ENCODE measurements at regions not wholly inside any gene's neighbourhood (a gene's known extent, or its start where the extent isn't known, plus 50 kb on each side); places are given as distances from the start of the nearest gene placed in this dataset.

- no peak overlapping the region for H3K4me3 Mint-ChIP-seq
- H3K27me3 Mint-ChIP-seq (ENCODE audit: low read depth): no peaks in the 10 kb centered on the region
- peaks cover 49% of the 10 kb centered on the region for H3K9me3 Mint-ChIP-seq
- no peak overlapping the region for H3K27ac Mint-ChIP-seq
- H3K36me3 Mint-ChIP-seq (ENCODE audit: low read depth): peaks cover 8% of the 10 kb centered on the region
- H3K4me1 Mint-ChIP-seq: no peaks in the 10 kb centered on the region
- TF ChIP-seq CTCF (IDR thresholded peaks at IDR 0.05; ENCODE audit: unreplicated experiment in 3 of 3): no peak
Observed at GRCh38 chr2:77834360-77835002, 312.3 kb upstream of the LRRTM4 start.

GRCh38 chr2:77838441-77838840, 316.3 kb upstream of the LRRTM4 start:
- Mint-ChIP-seq H3K9me3 (peaks cover 34% of the 10 kb centered on the region), H3K27me3 (ENCODE audit: low read depth) (no peaks in the 10 kb centered on the region), H3K4me1 (no peaks in the 10 kb centered on the region), H3K4me3 (no peak overlapping the region), H3K36me3 (ENCODE audit: low read depth) (peaks cover 8% of the 10 kb centered on the region), H3K27ac (peak overlapping the region; percentile 88 to 94 (median 91))
- no peak for TF ChIP-seq CTCF (IDR thresholded peaks at IDR 0.05; ENCODE audit: unreplicated experiment in 3 of 3)

- no peak for TF ChIP-seq CTCF (IDR thresholded peaks at IDR 0.05; ENCODE audit: unreplicated experiment in 3 of 3)
- peak overlapping the region; percentile 88 to 94 (median 91) for H3K27ac Mint-ChIP-seq
Observed at GRCh38 chr2:77839102-77839501, 316.9 kb upstream of the LRRTM4 start.

GRCh38 chr2:77862120-77862519, 339.9 kb upstream of the LRRTM4 start:
- Mint-ChIP-seq H3K36me3 (ENCODE audit: low read depth) (no peaks in the 10 kb centered on the region), H3K27me3 (ENCODE audit: low read depth) (no peaks in the 10 kb centered on the region), H3K27ac (no peak overlapping the region), H3K4me3 (no peak overlapping the region), H3K9me3 (peaks cover 2% of the 10 kb centered on the region), H3K4me1 (no peaks in the 10 kb centered on the region)
- no peak for TF ChIP-seq CTCF (IDR thresholded peaks at IDR 0.05; ENCODE audit: unreplicated experiment in 3 of 3)

More at GRCh38 chr2:77839102-77839501, 316.9 kb upstream of the LRRTM4 start:
- Mint-ChIP-seq H3K36me3 (ENCODE audit: low read depth) (peaks cover 8% of the 10 kb centered on the region), H3K4me3 (no peak overlapping the region), H3K4me1 (no peaks in the 10 kb centered on the region), H3K9me3 (peaks cover 32% of the 10 kb centered on the region), H3K27me3 (ENCODE audit: low read depth) (no peaks in the 10 kb centered on the region)

- Mint-ChIP-seq H3K9me3 (no peaks in the 10 kb centered on the region), H3K36me3 (ENCODE audit: low read depth) (no peaks in the 10 kb centered on the region), H3K27me3 (ENCODE audit: low read depth) (no peaks in the 10 kb centered on the region), H3K27ac (no peak overlapping the region), H3K4me1 (no peaks in the 10 kb centered on the region), H3K4me3 (no peak overlapping the region)
- TF ChIP-seq CTCF (IDR thresholded peaks at IDR 0.05; ENCODE audit: unreplicated experiment in 3 of 3): no peak
Observed at GRCh38 chr2:77864426-77864825, 342.2 kb upstream of the LRRTM4 start.

- Mint-ChIP-seq H3K9me3 (no peaks in the 10 kb centered on the region), H3K27me3 (ENCODE audit: low read depth) (no peaks in the 10 kb centered on the region), H3K4me1 (no peaks in the 10 kb centered on the region), H3K27ac (no peak overlapping the region), H3K36me3 (ENCODE audit: low read depth) (no peaks in the 10 kb centered on the region), H3K4me3 (no peak overlapping the region)
- no peak for TF ChIP-seq CTCF (IDR thresholded peaks at IDR 0.05; ENCODE audit: unreplicated experiment in 3 of 3)
Observed at GRCh38 chr2:77866661-77867060, 344.5 kb upstream of the LRRTM4 start.

Data from nephron (organoid).